Superior temporal gyrus (tissue), 1 donor: ENCODE measurements at regions not wholly inside any gene's neighbourhood (a gene's known extent, or its start where the extent isn't known, plus 50 kb on each side); places are given as distances from the start of the nearest gene placed in this dataset.

ENCODE experiments used
- DNase-seq: peaks from one replicate; pipeline ENCODE4 v3.0.0-alpha.2; 2016; ENCODE audit errors: extremely low spot score

DNA sequence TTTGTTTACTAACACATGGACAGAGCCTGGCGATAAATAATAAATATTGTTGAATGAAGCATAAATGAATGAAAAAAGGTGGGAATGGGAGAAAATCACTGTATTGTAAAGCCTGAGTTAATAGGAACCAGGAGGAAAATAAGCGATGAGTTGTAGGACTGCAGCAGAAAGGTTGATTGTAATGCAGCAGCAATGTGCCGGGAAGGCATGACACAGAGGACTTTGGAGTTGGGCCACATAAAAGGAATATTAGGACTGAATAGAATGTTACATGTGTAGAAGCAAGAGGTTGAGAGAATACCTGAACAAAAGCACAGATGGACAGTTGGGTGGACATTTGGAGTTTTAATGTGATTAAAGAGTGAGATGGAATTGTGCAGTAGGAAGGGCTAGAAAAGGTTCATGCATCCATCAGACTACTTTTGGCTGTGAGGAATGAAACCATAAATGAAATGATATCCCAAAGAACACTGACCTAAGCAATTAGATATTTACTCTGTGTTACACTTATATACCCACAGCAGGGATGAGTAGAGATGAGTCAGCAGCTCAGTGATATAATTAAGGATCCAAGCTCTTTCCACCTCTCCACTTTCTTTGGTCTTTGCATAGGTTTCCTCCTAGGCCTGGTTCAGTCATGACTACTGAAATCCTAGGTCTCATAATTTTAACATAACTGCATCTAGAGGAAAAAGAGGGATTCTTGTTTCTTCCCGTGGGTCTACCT is 55.4 kb downstream of the CCER1 start:
- DNase-seq = no peak

- no peak for DNase-seq
Observed at GRCh38 chr12:90897986-90898385, 57.0 kb downstream of the CCER1 start.

- DNase-seq = no peak
Observed at GRCh38 chr12:90897316-90897715, 57.7 kb downstream of the CCER1 start.

- no peak for DNase-seq
Observed at GRCh38 chr12:90896821-90897220, 58.2 kb downstream of the CCER1 start.

GRCh38 chr12:90896164-90896563 is 58.8 kb downstream of the CCER1 start:
- no peak for DNase-seq

GRCh38 chr12:90888316-90888715 is 66.7 kb downstream of the CCER1 start:
- no peak for DNase-seq

- no peak for DNase-seq
Observed at GRCh38 chr12:90883456-90883855, 71.5 kb downstream of the CCER1 start.

DNA sequence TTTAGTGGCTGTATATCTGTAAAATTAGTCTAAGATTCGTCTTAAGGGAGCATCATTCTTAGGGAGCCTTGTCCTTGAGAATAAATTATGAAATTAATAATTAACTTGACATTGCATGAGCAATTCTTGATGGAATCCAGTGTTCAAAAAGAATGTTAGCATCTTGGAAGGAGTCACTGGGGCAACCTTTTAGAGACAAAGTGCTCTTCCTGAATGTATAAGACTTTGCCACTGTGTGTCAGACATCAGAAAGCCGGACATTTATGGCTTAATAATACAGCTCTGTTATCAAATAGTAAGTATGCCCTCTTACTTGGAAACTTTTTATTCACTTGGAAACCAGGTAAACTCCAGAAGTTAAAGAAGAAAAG is 83.3 kb downstream of the CCER1 start:
- DNase-seq = no peak

GRCh38 chr12:90870971-90871725 is 83.8 kb downstream of the CCER1 start:
- no peak for DNase-seq

DNA sequence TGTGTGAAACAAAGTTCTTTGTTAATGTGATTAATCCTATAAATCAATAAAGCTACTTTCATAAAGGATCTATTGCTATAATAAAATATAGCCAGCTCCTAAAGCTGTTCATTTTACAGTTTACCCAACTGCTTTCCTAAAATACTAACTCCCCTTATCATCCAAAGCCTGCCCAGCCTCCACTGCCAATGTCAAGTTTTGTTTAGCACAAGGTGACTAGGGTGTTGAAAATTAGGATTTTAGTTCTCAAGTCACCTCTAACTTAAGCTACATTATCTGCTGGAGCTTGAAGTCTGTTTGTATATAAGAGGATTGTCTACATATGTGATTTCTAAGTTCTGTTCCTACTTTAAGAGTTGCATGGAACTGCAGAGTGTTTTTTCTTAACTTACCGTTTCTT is 86.3 kb downstream of the CCER1 start:
- DNase-seq = no peak

GRCh38 chr12:90859591-90859990 is 95.4 kb downstream of the CCER1 start:
- no peak for DNase-seq

GRCh38 chr12:90858252-90858651 is 96.7 kb downstream of the CCER1 start:
- peak; percentile 22 for DNase-seq

GRCh38 chr12:90855534-90855933 is 99.4 kb downstream of the CCER1 start:
- DNase-seq = no peak

DNA sequence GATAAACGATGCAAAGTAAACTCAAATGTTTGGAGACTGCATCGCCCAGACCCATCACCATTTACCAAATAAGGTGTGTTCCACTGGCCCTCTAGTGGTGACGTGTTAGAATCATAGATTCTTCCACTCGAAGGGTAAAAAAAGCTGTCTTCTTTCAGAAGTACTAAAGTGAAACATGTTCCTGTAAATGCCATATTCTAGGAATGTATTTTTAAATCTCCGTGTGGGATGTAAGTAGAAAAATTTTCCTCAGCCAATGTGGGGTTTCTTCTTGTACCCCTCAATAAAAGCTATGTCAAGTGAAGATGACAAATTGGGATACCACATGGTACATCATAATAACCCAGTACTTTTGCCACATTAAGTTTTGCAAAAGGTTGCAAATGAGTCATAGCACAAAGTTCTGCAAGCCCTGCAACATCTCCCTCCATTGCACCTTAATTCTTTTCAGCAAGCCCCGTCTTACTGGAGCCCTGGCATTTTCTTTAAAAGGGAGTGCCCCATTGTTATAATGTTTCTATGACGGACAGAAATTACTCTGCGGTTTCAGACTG is 100.8 kb downstream of the CCER1 start:
- peak; percentile 89 for DNase-seq

GRCh38 chr12:90851800-90852718 is 102.9 kb downstream of the CCER1 start:
- no peak for DNase-seq

DNA sequence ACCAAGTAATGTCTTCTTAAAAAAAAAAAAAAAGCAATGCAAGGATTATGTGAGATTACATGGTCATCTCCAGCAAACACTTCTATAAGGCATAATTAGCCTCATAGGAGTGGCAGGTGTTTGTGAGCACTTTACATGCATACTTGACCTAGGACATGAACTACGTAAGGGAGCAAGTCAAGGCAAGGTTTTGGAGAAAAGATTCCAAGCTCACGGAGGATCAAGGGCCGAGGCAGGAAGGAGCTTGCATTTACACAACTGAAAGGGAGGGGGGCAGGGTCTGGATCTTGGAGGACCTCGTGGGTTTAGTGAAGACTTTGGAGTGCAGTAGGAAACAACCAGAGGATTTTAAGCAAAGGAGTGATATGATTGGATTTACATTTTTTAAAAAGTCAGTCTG is 112.5 kb downstream of the CCER1 start:
- DNase-seq = no peak

DNA sequence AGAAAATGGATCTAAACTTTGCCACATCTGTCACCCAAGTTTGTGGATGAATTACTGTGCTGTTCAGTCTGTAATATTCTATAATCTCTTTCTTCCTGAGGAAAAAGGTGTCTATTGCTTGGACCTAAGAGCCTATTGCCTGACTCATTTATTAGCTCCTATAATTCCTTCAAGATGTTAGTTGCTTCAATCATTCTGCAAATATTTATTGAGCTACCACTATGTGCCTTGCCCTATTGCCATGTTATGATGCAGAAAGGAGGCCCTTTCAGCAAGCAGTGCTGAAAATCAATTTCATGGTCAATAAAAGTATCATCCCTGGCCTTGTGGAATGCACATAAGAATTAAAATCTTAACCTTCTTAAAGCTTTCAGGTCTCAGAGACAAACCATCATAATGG is 113.6 kb downstream of the CCER1 start:
- no peak for DNase-seq

DNA sequence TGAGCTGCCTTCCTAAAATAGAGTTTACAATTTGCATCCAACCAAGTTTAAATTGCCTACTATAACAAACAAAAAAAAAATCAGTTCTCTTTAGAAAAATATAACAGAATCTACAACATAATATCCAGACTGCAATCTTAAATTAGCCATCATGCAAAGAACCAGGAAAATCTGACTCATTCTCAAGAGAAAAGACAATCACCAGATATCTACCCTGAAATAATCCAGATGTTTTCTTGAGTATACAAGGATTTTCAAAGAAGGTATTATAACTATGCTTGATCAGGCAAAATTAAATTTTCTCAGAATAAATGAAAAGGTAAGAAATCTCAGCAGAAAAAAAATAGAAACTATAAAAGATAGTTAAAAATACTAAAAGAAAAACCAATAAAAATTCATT is 115.6 kb downstream of the CCER1 start:
- DNase-seq = no peak

DNA sequence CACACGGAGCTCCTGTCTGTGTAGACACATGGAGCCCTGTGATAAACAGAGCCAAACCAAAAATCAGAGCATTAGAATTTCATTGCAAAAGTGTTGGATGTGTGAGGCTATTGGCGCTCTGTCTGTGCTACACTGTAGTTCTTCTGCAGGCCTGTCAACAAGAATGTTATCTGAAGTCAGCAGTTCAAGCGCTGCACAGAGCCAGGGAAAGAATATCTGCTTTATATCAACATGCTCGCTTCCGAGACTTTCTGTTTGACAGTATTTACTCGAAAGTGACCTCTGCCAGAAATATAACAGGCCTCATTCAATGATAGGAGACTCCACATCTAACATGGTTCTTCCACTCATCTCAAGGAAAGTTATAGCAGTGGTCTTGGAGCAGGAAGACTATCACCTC is 118.3 kb downstream of the CCER1 start:
- DNase-seq = no peak

- DNase-seq = no peak
Observed at GRCh38 chr12:90833228-90833627, 121.7 kb downstream of the CCER1 start.

DNA sequence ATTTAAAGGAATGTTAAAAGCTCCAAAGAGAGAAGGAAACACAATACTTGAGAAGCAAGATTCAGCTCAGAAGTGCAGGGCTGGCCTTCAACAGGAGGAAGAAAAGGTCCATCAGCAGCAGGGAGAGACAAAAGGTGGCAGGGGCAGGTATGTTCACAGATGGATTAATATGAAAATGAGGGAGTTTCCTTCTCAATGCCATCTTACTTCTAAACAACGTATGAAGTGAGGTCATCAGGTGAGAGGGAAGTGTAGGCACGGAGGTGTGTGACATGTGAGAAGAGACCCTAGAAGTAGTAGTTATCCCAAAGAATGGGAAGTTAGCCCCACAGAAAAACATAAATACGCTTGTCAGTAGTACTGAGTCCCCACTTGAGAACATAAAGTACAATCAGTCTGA is 122.5 kb downstream of the CCER1 start:
- DNase-seq = no peak

DNA sequence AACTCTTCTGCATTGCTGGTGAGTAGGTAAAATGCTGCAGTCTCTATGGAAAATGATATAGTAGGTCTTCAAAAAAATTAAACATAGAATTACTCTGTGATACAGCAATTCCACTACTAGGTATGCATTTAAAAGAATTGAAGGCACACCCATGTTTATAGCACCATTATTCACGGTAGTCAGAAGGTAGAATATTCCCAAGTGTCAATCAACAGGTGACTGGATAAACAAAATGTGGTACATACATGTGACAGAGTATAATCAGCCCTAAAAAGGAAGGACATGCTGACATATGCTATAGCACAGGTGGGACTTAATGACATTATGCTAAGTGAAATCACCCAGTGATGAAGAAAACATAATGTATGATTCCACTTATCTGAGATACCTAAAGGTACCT is 123.3 kb downstream of the CCER1 start:
- no peak for DNase-seq
